ENCODE measurements at regions not wholly inside any gene's neighbourhood (a gene's known extent, or its start where the extent isn't known, plus 50 kb on each side); places are given as distances from the start of the nearest gene placed in this dataset.

GRCh38 chr2:134134827-134135226 is 119.0 kb upstream of the MGAT5 start:
- peaks cover 79% of the 10 kb centered on the region for H4K20me1 ChIP-seq (ENCODE audit: control insufficient read depth, insufficient read depth, low read length, poor library complexity, severe bottlenecking)
- H2AFZ ChIP-seq (ENCODE audit: insufficient read depth, low read depth, low read length, poor library complexity, severe bottlenecking): no peak overlapping the region
- intact Hi-C loops (cut with micrococcal nuclease): no loop called here
- no peak overlapping the region for H3K4me3 Mint-ChIP-seq
- no peaks in the 10 kb centered on the region for H3K9me3 Mint-ChIP-seq (ENCODE audit: insufficient read depth)
- peaks cover 100% of the 10 kb centered on the region for H3K79me2 ChIP-seq (ENCODE audit: control insufficient read depth, insufficient read depth, low read length)
- peak overlapping the region; percentile 12 for H3K4me2 ChIP-seq (replicated peaks; ENCODE audit: low read depth, low read length, poor library complexity, severe bottlenecking)
- no CpG with 5 or more reads among the region's 3 CpGs for WGBS (ENCODE audit: insufficient coverage)
- H3K9ac ChIP-seq (ENCODE audit: low read length): no peak overlapping the region
- ATAC-seq (ENCODE audit: low read depth) (no peak), DNase-seq (no peak)
- ChIA-PET CTCF (interaction anchor here (1.0 kb wide), 1 partner anchor 277 kb away, joined by 3 read pairs; no protein-coding TSS in a partner anchor), POLR2A (interaction anchor here (0.7 kb wide), 1 partner anchor 50 kb away, joined by 9 read pairs; no protein-coding TSS in a partner anchor)
- H3K4me1 ChIP-seq (ENCODE audit: control insufficient read depth in 2 of 2, insufficient read depth in 2 of 2, low read length in 2 of 2): peaks cover 53 to 59% of the 10 kb centered on the region in 2 donors
- H3K27me3 Mint-ChIP-seq: no peaks in the 10 kb centered on the region
- no peaks in the 10 kb centered on the region for H3K27me3 ChIP-seq (replicated peaks in 1 of 4; ENCODE audit: control extremely low read depth in 1 of 4, control insufficient read depth in 3 of 4, insufficient read depth in 4 of 4, low read length in 3 of 4)
- peaks cover 0 to 16% of the 10 kb centered on the region in 2 experiments for H3K36me3 ChIP-seq (replicated peaks in 1 of 2; ENCODE audit: control extremely low read depth in 1 of 2, control insufficient read depth in 1 of 2, extremely low read depth in 1 of 2, insufficient read depth in 2 of 2, low read length in 1 of 2)
- TF ChIP-seq EZH2 (IDR thresholded peaks at IDR 0.05; ENCODE audit: borderline replicate concordance, insufficient read depth, low read depth, low read length, poor library complexity, severe bottlenecking): no peak
- TF ChIP-seq CTCF (IDR thresholded peaks at IDR 0.05): no peak
- H3K4me3 ChIP-seq (ENCODE audit: control extremely low read depth in 1 of 5, extremely low read depth in 1 of 5, insufficient read depth in 1 of 5, low read depth in 2 of 5, low read length in 4 of 5): no peak overlapping the region
- peak overlapping the region in 1 of 2 donors; percentile 5 for H3K27ac ChIP-seq (ENCODE audit: low read length in 2 of 2)
- H3K4me1 Mint-ChIP-seq: peaks cover 74% of the 10 kb centered on the region
- peaks cover 0 to 10% (median 0%) of the 10 kb centered on the region in 3 donors for H3K9me3 ChIP-seq (ENCODE audit: control extremely low read depth in 1 of 3, control insufficient read depth in 2 of 3, insufficient read depth in 1 of 3, low read length in 2 of 3)
- H3K27ac Mint-ChIP-seq: peak overlapping the region; percentile 2

- no peaks in the 10 kb centered on the region for H3K27me3 Mint-ChIP-seq
- DNase-seq (no peak), ATAC-seq (ENCODE audit: low read depth) (no peak)
- ChIA-PET POLR2A (no interaction called here), CTCF (interaction anchor here (0.7 kb wide), 1 partner anchor 110 kb away, joined by 3 read pairs; no protein-coding TSS in a partner anchor)
- TF ChIP-seq CTCF (IDR thresholded peaks at IDR 0.05) (no peak), EZH2 (IDR thresholded peaks at IDR 0.05; ENCODE audit: borderline replicate concordance, insufficient read depth, low read depth, low read length, poor library complexity, severe bottlenecking) (no peak)
- Histone ChIP-seq H3K9me3 (ENCODE audit: control extremely low read depth in 1 of 3, control insufficient read depth in 2 of 3, insufficient read depth in 1 of 3, low read length in 2 of 3) (peaks cover 0 to 4% (median 0%) of the 10 kb centered on the region in 3 donors), H3K4me1 (ENCODE audit: control insufficient read depth in 2 of 2, insufficient read depth in 2 of 2, low read length in 2 of 2) (peaks cover 63 to 69% of the 10 kb centered on the region in 2 donors), H3K36me3 (replicated peaks in 1 of 2; ENCODE audit: control extremely low read depth in 1 of 2, control insufficient read depth in 1 of 2, extremely low read depth in 1 of 2, insufficient read depth in 2 of 2, low read length in 1 of 2) (peaks cover 0 to 17% of the 10 kb centered on the region in 2 experiments), H2AFZ (ENCODE audit: insufficient read depth, low read depth, low read length, poor library complexity, severe bottlenecking) (no peak overlapping the region), H3K79me2 (ENCODE audit: control insufficient read depth, insufficient read depth, low read length) (peaks cover 100% of the 10 kb centered on the region), H4K20me1 (ENCODE audit: control insufficient read depth, insufficient read depth, low read length, poor library complexity, severe bottlenecking) (peaks cover 82% of the 10 kb centered on the region), H3K9ac (ENCODE audit: low read length) (no peak overlapping the region), H3K4me2 (replicated peaks; ENCODE audit: low read depth, low read length, poor library complexity, severe bottlenecking) (peak overlapping the region; percentile 4), H3K27me3 (replicated peaks in 1 of 4; ENCODE audit: control extremely low read depth in 1 of 4, control insufficient read depth in 3 of 4, insufficient read depth in 4 of 4, low read length in 3 of 4) (no peaks in the 10 kb centered on the region), H3K4me3 (ENCODE audit: control extremely low read depth in 1 of 5, extremely low read depth in 1 of 5, insufficient read depth in 1 of 5, low read depth in 2 of 5, low read length in 4 of 5) (no peak overlapping the region), H3K27ac (ENCODE audit: low read length in 2 of 2) (no peak overlapping the region)
- intact Hi-C loops (cut with micrococcal nuclease): loop anchor here (2.0 kb wide), 1 partner anchor 13 kb away; no protein-coding TSS in a partner anchor
- peaks cover 79% of the 10 kb centered on the region for H3K4me1 Mint-ChIP-seq
- peak overlapping the region; percentile 66 for H3K4me3 Mint-ChIP-seq
- peak overlapping the region; percentile 62 for H3K27ac Mint-ChIP-seq
- WGBS (ENCODE audit: insufficient coverage): 60% methylated on average over 1 of the region's 2 CpGs
- no peaks in the 10 kb centered on the region for H3K9me3 Mint-ChIP-seq (ENCODE audit: insufficient read depth)
These were observed 118.1 kb upstream of the MGAT5 start for GRCh38 chr2:134135793-134136192.
